HG03571 (cell line): ENCODE measurements at regions not wholly inside any gene's neighbourhood (a gene's known extent, or its start where the extent isn't known, plus 50 kb on each side); places are given as distances from the start of the nearest gene placed in this dataset.

Source experiments
- ATAC-seq: cut with Tn5 transposase; IDR thresholded peaks from one replicate; pipeline ENCODE4 v1.9.1; 2021; ENCODE audit not compliant: unreplicated experiment

- ATAC-seq, result no peak
These were observed 332.9 kb downstream of the PTEN start for GRCh38 chr10:88196291-88196690.

GRCh38 chr10:88198023-88198422 lies 334.6 kb downstream of the PTEN start:
- no peak for ATAC-seq

DNA sequence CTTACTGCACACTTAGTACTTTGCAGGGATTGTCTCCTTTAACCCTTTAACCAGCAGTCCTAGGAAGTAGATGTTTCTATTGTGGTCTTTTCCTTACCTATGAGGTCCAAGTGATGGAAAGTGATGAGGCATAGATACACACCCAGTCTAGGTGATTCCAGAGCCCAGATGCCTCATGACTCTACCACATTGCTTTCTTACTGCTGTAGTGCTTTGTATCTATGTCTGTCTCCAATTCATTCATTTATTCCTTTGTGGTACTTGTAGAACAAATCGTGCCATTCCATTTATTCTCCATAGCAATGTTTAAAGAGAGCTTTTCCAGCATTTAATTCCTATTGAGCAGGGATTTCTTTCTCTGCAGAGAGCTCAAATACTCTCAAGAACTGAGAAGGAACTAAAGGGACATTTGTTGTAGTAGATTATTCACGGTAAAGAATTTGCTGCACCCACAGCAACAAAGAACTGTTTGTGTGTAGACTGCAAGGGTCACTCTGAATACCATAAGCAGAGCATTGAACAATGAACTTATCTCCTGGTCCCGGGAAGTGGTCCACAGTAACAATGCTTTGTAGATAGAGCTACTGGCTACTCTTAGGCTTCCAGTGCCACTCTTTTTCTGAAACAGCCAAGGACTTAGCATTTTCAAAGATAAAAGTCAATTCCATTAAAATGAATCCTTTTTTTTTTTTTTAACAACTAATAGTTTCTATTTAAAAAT lies 337.0 kb downstream of the PTEN start:
- no peak for ATAC-seq

DNA sequence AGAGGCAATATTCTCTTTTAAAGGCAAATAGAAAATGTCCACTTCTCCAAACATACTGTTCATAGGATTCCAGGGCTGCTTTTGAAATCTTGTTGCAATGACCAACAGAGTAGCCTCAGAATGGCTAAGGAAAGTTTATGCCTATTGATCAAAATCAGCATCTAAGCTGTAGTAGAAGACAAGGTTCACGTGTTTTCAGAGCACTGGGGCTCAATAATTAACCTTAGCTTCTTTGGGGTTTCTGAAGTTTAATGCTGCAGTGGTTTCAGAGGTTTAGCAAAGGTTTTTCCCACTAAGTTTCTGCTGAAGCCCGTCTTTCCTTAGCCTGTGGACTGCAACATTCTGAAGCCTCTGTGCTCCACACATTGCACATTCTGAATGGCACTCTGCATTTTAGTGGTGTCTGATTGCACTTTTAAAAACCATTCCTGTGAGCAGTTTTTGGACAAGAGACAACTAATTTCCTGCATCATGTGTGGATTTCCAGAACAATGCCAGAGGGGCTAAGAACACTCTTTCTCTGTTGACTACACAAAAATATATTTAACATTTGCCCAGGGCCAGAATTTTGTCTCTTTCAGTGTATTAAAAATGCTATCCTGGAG lies 342.5 kb downstream of the PTEN start:
- peak; percentile 79 for ATAC-seq

GRCh38 chr10:88207121-88207546 lies 343.7 kb downstream of the PTEN start:
- ATAC-seq, result no peak

DNA sequence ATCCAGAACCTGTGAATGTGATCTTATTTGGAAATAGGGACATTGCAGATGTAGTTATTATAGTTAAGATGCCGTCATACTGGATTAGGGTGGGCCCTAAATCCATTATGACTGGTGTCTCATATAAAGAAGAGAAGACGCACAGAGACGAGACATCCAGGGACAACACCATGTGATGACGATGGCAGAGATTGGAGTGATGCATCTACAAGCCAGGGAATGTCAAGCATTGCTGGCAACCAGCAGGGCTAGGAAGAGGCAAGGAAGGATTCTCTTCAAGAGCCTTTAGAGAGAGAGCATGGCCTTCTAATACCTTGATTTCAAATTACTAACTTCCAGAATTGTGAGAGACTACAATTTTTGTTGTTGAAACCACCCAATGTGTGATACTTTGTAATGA lies 345.8 kb downstream of the PTEN start:
- no peak for ATAC-seq

- ATAC-seq, result no peak
These were observed 346.6 kb downstream of the PTEN start for GRCh38 chr10:88209837-88210561.

- ATAC-seq, result no peak
These were observed 347.8 kb downstream of the PTEN start for GRCh38 chr10:88211230-88211629.

GRCh38 chr10:88212069-88212468 lies 348.6 kb downstream of the PTEN start:
- ATAC-seq, result no peak

- no peak for ATAC-seq
These were observed 349.7 kb downstream of the PTEN start for GRCh38 chr10:88213065-88213605.

GRCh38 chr10:88216976-88217375 lies 353.6 kb downstream of the PTEN start:
- peak; percentile 59 for ATAC-seq

DNA sequence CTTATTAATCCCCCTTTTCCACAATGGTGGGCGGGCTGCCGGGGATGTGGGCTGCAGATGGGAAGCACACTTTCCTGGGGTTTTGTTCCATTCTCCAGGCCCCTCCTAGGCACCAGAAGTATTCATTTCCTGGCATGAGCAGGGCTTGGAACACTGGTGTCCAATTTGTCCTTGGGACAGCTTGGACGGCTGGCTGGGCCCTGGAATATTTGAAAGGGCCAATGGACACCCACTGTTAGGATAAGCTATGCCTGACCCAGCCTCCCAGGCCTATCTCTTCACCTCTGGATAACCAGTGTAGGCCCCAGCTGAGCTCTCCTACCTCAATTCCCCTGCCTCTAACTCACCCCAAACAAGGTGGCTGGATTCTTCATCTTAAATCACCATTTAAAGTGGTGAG lies 354.9 kb downstream of the PTEN start:
- ATAC-seq, result no peak

- no peak for ATAC-seq
These were observed 356.3 kb downstream of the PTEN start for GRCh38 chr10:88219753-88220152.

GRCh38 chr10:88221010-88221973 lies 357.9 kb downstream of the PTEN start:
- no peak for ATAC-seq

DNA sequence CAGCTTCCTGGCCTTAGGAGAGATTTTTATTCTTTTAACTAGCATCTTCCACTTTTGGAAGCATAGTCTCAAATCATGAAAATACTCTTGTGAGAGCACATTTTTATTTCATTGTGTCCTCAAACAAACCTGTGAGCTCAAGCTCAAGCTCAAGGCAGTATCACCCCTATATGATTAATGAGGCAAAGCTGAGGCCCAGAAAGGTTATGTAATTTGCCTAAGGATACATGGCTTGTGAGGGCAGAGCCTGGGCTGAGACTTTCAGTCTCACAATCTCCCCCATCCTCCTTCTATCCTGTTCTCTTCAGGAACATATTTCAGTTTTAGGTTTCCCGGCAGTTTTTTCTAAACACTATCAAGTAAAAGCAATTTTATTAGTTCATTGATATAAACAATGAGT lies 359.5 kb downstream of the PTEN start:
- ATAC-seq, result no peak
